Dermis blood vessel endothelial cell (primary cell): ENCODE measurements at regions not wholly inside any gene's neighbourhood (a gene's known extent, or its start where the extent isn't known, plus 50 kb on each side); places are given as distances from the start of the nearest gene placed in this dataset.
"Not testable (repeated sequence)": the region's sequence is repeated elsewhere in the genome, so short reads cannot be mapped to it uniquely, and the experiment has no call there.

Experiments used
- DNase-seq: peaks from one replicate; pipeline ENCODE4 v3.0.0; 2010

- no peak for DNase-seq
These were observed 300.7 kb upstream of the CELF2 start for GRCh38 chr10:10716972-10717371.

DNA sequence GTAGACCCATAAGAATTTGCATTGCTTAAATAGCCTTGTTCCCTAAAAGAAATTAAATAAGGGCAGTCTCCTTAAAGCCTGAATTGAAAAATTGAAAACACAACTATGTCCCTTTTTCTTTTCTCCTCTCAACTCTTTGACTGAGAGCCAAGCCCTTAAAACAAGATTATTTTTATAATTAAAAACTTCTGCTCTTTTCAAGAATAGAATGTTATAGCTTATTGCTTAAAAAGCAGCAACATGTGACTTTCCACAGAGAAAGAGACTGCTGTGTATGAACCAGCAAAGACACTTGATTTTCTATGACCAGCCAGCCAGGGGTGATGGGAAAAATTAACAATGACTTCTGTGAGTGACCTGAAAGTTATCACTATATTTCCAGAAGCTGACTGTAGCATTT, 295.2 kb upstream of the CELF2 start:
- no peak for DNase-seq

DNA sequence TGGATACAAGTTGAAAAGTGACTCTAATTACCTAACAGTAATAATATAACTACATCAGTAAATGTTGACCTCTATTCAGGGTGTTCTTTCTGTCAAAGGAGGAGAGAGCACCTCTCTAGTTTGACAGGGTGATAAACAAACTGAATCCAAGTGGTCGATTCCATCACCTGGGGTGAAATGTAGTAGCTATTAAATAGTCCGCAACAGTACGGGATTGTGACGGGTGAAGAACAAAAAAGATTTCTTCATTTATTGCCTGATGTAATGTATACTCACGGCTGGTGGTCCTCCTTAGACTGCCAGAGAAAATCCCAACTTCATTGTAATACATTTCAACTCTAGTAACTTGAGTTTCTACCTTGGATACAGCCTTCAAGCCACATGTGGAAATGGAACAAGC, 292.5 kb upstream of the CELF2 start:
- DNase-seq = no peak

GRCh38 chr10:10726101-10726500, 291.6 kb upstream of the CELF2 start:
- DNase-seq = peak; percentile 2

GRCh38 chr10:10727411-10727810, 290.3 kb upstream of the CELF2 start:
- DNase-seq = not testable (repeated sequence)

DNA sequence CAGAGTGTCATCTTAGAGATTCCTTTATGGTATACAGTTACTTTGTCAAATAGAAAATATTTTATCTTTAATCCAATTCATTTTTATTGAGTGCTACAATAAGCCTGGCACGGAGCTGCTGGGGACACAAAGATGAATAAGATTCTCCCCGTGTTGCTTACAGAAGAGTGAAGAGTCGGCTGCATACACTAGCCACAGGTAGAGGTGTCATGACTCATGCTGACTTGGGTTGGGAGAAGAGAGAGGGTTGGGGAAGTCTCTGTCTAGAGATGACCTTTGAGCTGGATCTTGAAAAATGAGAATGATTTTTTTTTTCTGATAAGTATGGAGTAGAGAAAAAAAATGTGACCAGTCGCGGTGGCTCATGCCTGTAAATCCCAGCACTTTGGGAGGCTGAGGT, 289.9 kb upstream of the CELF2 start:
- DNase-seq = no peak

GRCh38 chr10:10730471-10731043, 287.1 kb upstream of the CELF2 start:
- no peak for DNase-seq

DNA sequence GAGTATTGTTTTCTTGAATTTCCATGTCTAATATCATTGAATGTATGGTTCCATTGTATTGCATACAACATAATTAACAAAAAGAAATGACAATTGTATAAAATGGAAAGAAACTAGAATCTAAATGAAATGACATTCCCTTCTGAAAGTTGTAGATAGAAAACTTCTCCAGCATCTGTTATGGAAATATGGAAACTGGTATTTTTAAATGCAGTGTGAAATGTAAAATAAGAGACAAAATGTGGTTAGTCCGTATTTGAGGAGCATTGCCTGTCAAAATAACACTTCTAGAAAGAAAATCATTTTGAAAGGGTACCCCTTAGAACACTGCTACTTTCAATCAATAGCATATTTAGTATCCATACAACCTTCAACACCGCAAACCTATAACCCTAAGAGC, 286.3 kb upstream of the CELF2 start:
- DNase-seq = no peak

GRCh38 chr10:10734356-10735064, 283.2 kb upstream of the CELF2 start:
- no peak for DNase-seq

GRCh38 chr10:10745291-10745690, 272.4 kb upstream of the CELF2 start:
- DNase-seq = no peak

DNA sequence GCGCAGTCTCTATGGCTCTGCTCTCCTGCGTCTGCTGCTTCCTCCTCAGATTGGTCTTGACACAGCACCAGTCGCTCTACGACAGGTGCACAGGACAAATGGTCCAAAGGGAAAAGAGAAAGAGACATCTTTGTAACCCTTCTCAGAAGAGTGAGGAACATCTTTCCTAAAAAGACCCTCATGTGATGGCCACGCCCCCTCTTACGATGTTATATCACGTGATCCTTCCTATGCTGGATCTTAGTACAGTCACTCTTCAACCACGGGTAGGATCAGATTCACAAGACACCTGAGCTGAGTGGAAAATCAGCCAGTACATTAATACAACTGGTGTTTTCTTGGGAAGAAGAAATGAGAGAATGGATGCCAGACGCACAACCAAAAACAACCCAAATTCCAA, 262.2 kb upstream of the CELF2 start:
- DNase-seq = no peak

DNA sequence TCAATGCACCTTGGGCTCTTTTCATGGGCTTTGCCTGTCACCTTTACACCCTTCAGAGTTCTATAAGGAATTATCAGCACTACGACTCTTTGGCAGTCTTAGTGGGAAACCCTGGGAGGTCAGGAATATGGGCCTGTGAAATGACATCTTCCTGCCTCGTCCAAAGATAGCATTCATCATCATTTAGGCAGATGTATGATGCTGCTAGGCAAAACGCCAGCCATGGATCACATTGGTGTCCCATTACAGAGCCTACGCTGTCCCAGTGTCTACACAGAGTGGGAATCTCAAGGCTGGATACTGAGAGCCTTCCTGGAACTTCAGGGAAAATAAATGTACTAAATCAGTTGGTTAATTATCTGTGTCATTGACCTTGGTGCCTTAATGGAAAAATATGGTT, 259.4 kb upstream of the CELF2 start:
- DNase-seq = no peak

GRCh38 chr10:10759806-10760205, 257.9 kb upstream of the CELF2 start:
- DNase-seq = not testable (repeated sequence)

DNA sequence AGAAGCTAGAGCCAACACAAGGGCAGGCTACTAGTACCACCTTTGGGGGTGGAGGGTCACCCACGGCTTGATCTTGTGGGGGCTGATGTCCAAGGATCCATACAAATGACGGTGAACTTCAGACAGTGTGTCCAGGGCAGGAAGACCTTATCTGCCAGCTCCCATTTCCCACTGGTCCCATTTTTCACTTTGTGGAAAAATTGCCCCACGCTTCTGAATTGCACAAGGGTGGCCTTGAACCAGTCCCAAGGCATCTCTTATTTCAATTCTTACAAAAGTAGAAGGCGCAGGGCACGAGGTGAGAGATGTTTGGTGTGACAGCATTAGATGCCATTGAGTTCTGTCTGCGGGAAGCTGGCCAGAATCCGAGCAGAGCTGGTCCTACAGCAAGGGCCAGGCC, 252.7 kb upstream of the CELF2 start:
- no peak for DNase-seq

GRCh38 chr10:10772411-10772810, 245.3 kb upstream of the CELF2 start:
- no peak for DNase-seq

- DNase-seq = no peak
These were observed 244.7 kb upstream of the CELF2 start for GRCh38 chr10:10772874-10773508.

DNA sequence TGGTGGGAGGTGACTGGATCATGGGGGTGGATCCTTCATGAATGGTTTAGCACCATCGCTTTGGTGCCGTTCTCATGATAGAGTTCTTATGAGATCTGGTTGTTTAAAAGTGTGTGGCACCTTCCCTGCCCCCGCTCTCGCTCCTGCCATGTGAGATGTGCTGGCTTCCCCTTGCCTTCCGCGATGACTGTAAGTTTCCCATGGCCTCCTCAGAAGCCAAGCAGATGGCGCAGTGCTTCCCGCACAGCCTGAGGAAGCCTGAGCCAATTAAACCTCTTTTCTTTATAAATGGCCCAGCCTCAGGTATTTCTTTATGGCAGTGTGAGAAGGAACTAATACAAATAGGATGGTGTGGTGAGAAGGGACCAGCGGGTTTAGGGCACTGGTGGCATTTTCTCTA, 243.3 kb upstream of the CELF2 start:
- DNase-seq = no peak

- no peak for DNase-seq
These were observed 241.3 kb upstream of the CELF2 start for GRCh38 chr10:10776363-10776762.

GRCh38 chr10:10777279-10777678, 240.4 kb upstream of the CELF2 start:
- DNase-seq = no peak

GRCh38 chr10:10777723-10778122, 239.9 kb upstream of the CELF2 start:
- no peak for DNase-seq

DNA sequence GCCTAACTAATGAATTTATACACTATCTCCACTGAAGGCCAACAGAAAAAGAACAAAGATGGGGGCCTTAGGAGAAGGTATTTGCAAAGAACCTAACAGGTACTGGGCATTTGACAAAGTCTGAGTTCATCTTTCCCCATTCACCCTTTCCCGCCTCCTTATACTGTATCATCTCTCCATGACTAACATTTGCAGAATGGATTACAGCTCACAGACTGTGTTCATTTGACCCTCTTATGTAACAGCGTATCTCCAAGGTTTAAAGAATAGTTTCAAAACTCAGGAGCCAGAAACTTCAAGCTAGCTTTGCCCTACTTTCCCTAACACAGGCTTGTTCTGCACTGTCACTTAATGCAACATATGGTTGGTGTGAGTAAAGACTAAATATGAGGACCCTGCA, 238.7 kb upstream of the CELF2 start:
- no peak for DNase-seq

GRCh38 chr10:10779511-10779910, 238.2 kb upstream of the CELF2 start:
- no peak for DNase-seq

GRCh38 chr10:10780746-10781145, 236.9 kb upstream of the CELF2 start:
- no peak for DNase-seq

GRCh38 chr10:10782603-10783002, 235.1 kb upstream of the CELF2 start:
- no peak for DNase-seq
